Lower leg skin (tissue), 3 donors: ENCODE measurements at regions not wholly inside any gene's neighbourhood (a gene's known extent, or its start where the extent isn't known, plus 50 kb on each side); places are given as distances from the start of the nearest gene placed in this dataset.

ENCODE experiments used
- CTCF ChIP-seq, 3 donors: fragments of 450-650 bp; IDR thresholded peaks; one replicate each; pipeline ENCODE4 v1.5.1; 2016; ENCODE audit warnings: antibody characterized with exemption in 3 of 3, mild to moderate bottlenecking in 3 of 3, moderate library complexity in 2 of 3
- POLR2A ChIP-seq, 2 donors: fragments of 450-650 bp; IDR thresholded peaks; one replicate each; pipeline ENCODE4 v1.6.1; 2016 to 2017; ENCODE audit warnings: antibody characterized with exemption in 2 of 2, mild to moderate bottlenecking in 1 of 2, moderate library complexity in 1 of 2

GRCh38 chr9:81767921-81768320 is 78.6 kb upstream of the TLE1 start:
- no peak for TF ChIP-seq CTCF (IDR thresholded peaks at IDR 0.05)
- TF ChIP-seq POLR2A (IDR thresholded peaks at IDR 0.05) = no peak
